H4 (cell line): ENCODE measurements at regions not wholly inside any gene's neighbourhood (a gene's known extent, or its start where the extent isn't known, plus 50 kb on each side); places are given as distances from the start of the nearest gene placed in this dataset.
"Not testable (repeated sequence)": the region's sequence is repeated elsewhere in the genome, so short reads cannot be mapped to it uniquely, and the experiment has no call there.

Experiments used
- DNase-seq: peaks from one replicate; pipeline ENCODE4 v3.0.0-alpha.2; 2015; ENCODE audit warnings: low spot score

DNA sequence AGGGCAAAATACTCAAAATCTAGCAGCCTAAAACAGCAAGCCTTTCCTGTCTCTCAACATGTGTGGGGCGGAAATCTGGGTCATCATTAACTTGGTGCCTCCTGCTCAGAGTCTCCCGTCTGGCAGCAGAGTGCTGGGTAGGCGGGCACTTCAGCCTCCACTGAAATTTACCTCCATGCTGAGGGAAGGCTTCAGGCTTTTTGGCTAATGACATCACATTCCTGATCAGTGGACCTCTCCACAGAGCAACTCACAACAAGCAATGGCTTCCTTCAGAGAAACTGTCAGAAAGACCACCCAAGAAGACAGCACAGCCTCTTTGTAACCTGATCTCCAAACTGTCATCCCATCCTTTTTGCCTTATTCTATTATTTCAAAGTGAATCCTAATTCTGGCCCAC is 1109.0 kb downstream of the UQCRFS1 start:
- DNase-seq = no peak

DNA sequence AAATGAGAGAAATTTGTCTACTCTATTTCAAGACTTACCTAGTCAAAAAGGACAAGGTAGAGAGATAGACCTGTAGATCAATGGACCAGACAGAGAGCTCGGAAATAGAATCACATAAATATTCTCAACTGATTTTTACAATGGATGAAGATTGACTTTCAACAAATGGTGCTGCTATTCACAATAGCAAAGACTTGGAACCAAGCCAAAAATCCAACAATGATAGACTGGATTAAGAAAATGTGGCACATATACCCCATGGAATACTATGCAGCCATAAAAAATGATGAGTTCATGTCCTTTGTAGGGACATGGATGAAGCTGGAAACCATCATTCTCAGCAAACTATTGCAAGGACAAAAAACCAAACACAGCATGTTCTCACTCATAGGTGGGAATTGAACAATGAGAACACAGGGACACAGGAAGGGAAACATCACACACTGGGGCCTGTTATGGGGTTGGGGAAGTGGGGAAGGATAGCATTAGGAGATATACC is 1128.2 kb downstream of the UQCRFS1 start:
- DNase-seq = not testable (repeated sequence)

DNA sequence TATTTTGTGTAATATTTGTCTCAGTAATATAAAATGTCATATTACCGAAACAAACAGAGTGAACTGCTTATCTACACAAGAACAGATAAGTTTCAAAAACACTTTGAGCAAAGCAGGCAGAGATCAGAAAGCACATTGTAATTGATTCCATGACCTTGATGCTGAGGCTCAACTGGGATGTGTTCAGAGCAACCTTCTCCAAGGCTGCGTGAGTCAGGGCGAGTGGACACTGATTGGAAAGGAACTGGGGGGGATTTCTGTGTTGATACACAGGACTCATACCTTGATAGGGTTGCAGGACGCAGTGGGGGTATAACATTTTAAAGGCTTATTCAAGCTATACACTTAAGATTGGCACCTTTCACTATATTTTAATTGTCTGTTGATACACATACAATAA is 1136.3 kb downstream of the UQCRFS1 start:
- DNase-seq = no peak

DNA sequence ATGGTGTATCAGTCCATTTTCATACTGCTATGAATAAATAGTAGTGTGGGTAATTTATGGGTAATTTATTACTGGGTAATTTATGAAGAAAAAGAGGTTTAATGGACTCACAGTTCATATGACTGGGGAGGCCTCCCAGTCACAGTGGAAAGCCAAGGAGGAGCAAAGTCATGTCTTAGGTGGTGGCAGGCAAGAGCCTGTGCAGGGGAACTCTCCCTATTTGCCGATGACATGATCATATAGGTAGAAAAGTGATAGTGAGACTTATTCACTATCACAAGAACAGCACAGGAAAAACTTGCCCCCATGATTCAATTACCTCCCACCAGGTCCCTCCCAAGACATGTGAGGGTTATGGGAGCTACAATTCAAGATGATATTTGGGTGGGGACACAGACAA is 1137.7 kb downstream of the UQCRFS1 start:
- no peak for DNase-seq

DNA sequence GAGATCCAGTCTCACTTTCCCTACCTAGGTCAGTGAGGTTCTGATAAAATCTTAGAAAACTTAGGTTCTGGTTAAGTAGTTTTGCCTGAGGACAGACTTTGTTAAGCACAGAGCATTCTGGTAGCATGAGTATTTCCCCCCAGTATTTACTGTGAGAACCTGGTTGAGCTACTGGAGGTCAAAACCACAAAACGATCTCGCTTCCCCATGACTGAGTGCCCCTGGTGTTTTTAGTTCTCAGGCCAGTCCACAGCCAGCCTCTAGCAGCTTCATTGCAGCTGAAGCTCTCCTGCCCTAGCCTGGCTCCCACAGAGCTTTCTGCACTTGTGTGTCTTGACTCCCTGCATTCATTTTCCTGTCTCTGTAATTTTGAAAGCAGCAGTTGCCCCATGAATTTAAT is 1138.2 kb downstream of the UQCRFS1 start:
- DNase-seq = no peak

DNA sequence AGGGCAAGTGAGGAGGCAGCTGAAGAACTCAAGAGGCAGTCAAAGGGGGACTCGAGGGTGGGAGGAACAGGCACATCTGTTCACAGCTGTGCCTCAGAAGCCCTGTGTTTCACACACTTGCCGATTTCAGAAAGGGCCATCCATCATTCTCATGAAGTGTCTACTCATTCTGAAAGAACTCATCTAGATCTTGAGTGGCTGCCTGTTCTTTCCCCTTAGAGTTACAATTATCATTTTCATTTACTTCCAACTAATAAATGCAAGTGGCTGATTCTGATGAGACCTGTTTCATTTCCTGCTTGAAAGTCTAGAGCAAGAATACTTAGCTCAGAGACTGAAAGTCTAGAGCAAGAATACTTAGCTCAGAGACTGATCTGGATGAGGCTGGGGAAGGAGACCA is 1145.1 kb downstream of the UQCRFS1 start:
- DNase-seq = no peak

DNA sequence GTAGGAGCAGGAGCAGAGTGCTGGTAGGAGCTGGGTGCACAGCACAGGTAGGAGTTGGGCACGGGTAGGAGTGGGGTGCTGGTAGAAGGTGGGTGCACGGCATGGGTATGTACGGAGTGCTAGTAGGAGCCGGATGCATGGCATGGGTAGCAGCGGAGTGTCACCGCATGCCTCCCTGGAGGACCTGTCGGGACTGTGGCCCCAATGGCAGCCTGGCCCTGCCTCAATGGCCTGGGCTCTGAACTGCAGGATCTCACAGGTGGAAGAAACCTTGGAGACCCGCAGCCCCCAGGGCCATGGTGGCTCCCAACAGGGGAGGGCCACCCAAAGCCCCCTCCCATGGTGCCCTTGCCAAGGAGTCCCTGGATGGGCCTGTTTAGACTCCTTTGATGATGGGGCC is 1146.0 kb downstream of the UQCRFS1 start:
- DNase-seq = no peak

DNA sequence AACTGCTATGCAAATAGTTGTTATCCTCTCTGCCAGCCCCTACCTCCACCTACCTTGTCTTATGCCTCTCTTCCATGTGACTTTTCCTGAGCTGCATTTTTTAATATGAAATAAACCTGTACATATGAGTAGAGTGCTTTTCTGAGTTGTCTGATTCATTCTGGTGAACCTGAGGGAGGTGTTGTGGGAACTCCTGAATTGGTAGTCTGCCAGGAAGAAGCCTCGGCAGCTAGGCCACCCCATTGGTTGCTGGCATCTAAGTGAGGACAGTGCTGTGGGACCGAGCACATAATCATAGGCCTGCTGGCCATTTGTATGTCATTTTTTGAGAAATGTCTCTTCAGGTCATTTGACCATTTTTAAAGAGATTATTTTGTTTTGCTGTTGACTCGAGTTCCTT is 1146.8 kb downstream of the UQCRFS1 start:
- no peak for DNase-seq

DNA sequence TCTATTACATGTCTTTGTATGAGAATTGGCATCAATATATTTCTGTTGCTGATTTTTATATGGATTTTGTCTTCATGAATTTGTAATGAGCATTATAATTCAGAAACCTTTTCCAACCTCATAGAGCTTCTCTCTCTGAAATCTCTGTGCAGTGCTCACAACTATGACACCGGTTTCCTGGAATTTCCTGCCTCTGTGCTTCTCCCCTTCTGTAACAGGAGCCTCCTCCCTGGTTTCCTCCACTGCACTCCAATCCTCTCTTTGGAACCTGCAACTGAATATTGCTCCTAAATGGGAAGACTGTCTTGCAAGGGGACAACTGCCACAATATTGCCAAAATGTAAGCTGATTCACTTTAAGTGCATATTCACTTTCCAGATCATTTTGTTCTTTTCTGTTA is 1147.9 kb downstream of the UQCRFS1 start:
- DNase-seq = no peak

DNA sequence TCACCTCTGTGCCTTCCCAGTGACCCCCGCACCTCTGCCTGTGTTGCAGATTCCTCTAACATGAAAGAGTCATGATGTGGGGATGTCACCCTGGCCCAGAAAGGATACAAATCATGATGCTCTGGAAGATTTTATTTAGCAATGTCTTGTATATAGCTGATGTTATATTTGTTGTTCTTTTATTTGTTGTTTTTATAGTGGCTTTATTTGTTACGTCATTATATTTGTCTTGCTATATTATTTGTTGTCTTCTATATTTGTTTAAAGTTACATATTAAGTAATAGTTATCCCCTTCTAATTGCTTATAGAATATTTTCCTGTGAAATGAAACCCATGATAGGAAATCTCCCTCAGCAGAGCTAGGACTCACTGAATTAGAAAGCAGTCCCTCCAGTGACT is 1149.2 kb downstream of the UQCRFS1 start:
- no peak for DNase-seq

DNA sequence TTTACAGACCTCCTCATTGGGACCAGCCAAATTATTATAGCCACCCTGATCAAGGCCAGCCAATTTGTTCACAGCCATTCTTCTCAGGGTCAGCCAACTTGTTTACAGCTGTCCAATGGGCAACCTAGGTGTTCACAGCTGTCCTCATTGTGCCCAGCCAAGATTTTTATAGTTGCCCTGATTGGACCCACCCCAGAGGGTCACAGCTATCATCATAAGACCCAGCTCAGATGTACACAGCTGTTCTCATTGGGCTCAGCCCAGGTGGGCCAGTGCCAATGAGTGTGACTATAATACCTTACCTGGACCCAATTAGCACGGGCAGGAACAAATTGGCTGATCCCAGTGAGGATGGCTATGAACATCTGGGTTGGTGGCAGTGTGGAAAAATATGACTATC is 1151.8 kb downstream of the UQCRFS1 start:
- DNase-seq = no peak

DNA sequence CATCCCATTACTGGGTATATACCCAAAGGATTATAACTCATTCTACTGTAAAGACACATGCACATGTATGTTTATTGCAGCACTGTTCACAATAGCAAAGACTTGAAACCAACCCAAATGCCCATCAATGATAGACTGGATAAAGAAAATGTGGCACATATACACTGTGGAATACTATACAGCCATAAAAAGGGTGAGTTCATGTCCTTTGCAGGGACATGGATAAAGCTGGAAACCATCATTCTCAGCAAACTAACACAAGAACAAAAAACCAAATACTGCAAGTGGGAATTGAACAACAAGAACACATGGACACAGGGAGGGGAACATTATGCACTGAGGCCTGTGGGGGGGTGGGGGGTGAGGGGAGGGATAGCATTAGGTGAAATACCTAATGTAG is 1155.9 kb downstream of the UQCRFS1 start:
- DNase-seq = not testable (repeated sequence)

DNA sequence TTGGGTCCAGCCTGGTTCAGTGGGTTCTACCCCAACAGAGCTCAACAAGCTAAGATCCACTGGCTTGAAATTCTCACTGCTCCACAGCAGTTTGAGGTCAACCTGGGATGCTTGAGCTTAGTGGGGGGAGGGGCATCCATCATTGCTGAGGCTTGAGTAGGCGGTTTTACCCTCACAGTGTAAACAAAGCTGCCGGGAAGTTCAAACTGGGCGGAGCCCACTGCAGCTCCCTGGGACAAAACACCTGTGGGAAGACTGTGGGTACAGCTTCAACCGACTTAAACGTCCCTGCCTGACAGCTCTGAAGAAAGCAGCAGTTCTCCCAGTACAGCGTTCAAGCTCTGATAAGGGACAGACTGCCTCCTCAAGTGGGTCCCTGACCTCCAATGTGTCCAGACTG is 1161.9 kb downstream of the UQCRFS1 start:
- no peak for DNase-seq

DNA sequence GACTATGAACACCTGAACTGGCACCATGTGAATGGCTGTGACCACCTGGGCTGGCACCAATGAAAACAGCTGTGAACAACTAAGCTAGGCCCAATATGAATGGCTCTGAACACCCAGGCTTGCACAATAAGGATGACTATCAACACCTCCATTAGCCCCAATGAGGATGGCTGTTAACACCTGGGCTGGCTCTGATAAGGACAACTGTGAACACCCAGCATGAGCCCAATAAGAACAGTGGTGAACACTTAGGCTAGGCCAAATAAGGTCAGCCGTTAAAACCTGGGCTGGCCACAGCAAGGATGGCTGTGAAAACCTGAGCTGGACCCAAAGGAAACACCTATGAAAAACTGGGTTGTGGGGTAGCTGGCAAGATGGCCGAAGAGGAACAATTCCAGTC is 1163.1 kb downstream of the UQCRFS1 start:
- DNase-seq = no peak

DNA sequence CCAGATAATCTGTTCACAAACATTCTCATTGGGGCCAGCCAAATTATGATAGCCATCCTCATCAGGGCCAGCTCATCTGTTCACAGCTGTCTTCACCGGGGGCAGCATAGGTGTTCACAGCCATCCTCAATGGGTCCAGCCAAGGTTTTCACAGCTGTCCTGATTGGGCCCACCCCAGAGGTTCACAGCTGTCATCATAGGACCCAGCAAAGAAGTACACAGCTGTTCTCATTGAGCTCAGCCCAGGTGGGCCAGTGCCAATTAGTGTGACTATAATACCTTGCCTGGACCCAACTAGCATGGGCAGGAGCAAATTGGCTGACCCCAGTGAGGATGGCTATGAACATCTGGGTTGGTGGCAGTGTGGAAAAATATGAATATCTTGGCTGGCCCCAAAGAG is 1166.0 kb downstream of the UQCRFS1 start:
- no peak for DNase-seq

DNA sequence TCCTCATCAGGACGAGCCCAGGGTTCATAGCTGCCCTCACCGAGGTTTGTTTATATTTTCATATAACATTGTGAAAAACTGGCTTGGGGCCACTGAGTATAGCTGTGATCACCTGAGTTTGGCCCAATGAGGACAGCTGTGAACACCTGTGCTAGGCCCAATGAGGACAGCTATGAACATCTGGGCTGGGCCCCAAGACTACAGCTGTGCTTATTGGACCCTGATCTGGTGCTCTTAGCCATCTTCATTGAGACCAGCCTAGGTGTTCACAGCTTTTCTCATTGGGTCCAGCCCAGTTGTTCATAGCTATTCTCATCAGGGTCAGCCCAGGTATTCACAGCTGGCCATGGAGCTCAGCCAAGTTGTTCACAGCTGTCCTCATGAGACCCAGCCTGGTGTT is 1167.3 kb downstream of the UQCRFS1 start:
- no peak for DNase-seq

DNA sequence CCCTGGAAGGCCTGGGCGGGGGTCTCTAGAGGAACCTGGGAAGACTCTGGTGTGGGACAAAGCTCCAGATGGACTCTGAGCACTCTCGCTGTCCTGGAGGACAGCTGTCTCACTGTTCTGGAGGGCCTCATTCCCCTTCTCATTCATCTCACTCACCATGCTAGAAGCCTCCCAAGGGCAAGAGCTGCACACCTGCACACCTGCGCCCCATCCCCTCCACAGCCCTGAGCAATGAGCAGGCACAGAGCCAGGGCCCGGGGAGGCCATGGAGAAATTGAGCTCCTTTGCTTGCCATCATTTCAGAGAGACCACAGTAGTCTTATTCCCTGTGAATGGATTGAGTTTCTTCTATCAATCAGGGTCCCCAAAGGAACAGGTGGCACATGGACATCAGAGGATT is 1168.5 kb downstream of the UQCRFS1 start:
- DNase-seq = no peak

DNA sequence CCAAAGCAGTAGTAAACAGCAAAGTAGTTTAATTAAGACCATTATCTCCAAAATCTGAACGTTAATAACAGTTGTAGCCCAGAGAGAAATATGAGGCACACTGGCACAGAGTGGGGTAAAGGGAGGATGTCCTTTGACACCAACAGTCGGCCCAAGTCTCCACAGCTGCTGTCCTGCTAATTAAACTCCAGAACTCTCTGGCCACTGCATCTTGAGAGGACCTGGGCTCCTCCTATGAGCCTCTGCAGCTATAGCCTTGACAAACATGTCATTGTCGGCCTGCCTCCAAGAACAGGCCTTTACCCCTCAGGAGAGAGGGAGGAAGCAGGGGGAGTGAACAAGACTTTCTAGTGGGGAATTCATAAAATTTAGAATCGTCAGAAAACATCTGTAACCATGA is 1170.4 kb downstream of the UQCRFS1 start:
- no peak for DNase-seq

DNA sequence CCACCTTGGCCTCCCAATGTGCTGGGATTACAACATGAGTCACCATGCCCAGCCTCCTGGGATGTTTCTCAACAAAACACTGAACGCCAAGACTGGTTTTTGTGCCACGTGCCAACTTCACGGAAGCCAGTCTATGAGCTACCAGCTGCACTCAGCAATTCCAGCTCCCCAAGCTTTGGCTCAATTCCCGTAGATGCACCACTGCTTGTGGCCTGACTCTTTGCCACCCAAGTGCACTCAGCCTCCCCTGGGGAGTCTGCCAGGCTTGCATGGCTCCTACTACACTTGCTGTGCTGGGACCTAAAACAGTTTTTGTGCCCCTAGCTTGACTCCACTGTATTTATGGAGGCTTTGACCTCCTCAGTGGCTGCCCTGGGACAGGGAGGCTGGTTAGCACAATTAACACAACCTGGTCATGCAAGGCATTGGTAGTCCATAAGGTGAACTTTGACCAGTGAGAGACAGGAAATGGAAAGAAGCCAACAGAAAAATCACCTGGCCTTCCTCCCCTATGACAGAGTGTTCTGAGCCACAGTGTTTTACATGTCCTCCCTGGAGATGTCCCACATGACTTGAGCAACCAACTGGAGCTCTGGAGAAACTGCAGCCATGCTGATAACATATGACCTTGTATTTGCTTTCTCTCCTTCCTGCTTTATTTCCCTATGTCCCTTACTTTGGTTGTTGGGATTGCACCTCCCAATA is 1173.1 kb downstream of the UQCRFS1 start:
- no peak for DNase-seq

DNA sequence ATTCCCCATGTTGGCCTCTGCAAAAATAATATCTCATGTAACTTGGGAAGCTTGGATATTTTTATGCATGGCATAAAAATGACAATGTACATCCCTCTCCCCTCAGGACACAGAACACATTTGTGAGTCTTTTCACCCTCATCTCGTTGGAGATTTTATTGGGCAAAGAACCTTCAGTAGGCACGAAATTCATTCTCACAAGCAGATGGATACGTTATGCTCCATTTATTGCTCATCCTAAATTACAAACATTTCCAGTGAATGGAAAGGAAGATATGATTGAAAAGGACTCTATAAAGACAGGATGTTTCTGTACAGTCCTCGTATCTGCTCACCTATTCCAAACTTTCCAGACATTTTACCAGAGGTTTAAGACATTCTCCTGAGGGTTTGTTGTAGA is 1175.8 kb downstream of the UQCRFS1 start:
- no peak for DNase-seq

DNA sequence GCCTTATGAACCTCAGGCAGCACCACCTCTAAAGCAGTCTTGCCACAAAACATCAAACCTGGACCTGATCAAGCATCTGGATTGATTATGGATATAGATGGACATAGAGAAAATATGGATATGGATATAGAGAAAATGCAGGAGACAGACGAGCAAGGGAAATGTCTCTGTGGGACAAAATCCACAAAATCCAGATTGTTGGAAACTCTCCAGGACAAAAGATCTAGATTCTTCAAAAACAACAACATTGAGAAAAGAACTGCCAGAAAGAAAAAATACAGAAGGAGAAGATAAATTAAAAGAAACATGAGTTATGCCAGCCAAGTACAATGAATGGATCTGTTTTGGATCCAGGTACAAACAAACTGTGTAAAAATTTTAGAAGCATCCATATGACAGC is 1176.5 kb downstream of the UQCRFS1 start:
- DNase-seq = no peak

DNA sequence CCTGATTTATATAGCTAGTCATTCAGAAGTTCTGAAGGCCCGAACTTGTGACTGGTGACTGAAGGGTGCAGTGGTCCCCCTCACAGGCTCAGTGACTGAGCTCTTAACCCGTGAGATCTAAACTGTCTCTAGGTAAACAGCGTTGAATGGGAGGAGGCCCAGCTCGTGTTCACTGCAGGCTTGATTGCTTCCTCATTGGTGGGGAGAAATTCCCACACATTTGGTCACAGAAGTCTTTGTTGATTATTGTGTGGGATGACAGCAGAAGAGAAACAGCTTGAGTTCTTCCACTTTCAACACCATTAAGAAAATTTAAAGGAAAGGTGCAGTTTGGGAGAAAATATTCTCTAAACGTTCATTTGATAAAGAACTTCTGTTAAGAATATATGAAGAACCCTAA is 1178.0 kb downstream of the UQCRFS1 start:
- DNase-seq = no peak

DNA sequence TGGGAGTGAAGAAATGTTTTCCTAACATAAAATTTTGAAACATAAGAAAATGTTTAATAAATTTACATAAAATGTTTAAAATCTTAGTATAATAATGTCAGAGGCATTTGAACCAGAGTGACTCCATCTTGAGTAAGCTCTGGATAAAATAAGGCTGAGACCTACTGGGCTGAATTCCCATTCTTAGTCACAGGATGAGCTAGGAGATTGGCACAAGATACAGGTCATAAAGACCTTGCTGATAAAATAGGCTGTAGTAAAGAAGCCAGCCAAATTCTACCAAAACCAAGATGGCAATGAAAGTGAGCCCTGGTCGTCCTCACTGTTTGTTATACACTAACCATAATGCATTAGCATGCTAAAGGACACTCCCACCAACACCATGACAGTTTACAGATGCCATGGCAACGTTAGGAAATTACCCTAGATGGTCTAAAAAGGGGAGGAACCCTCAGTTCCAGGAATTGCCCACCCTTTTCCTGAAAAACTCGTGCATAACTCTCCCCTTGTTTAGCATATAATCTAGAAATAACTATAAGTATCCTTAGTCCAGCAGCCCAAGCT is 1184.0 kb downstream of the UQCRFS1 start:
- DNase-seq = no peak

DNA sequence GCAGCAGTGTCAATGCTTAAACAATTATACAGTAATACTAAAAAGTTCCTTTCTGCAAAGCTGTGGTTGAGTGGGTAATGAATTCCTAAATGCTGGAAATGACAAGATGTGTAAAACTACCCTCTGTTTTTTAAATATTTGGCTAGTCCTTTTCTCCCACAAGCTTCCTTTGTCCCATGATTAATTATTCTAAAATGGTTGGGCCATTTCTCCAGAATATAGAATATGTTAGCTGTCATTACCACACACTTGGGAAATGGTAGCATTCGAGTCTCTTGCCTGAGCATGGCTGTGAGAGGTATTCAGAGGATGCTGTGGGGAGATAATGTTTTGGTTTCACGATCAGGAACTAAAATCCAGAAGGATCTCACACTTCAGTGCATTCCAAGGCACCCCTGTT is 1185.8 kb downstream of the UQCRFS1 start:
- DNase-seq = no peak
